Adrenal gland (tissue), 5 donors: ENCODE measurements at regions not wholly inside any gene's neighbourhood (a gene's known extent, or its start where the extent isn't known, plus 50 kb on each side); places are given as distances from the start of the nearest gene placed in this dataset.

ENCODE experiments used
- POLR2A ChIP-seq, 2 donors: fragments of 450-650 bp; IDR thresholded peaks; one replicate each; pipeline ENCODE4 v1.6.1; 2017; ENCODE audit warnings: antibody characterized with exemption in 2 of 2, mild to moderate bottlenecking in 2 of 2, moderate library complexity in 1 of 2
- TF ChIP-seq, protein P1 (sequence below), 6 experiments: fragments of 450-650 bp in 4 of 6; fragments of 200-600 bp in 2 of 6; sonication (generic) in 1 of 6; IDR thresholded peaks; 1 replicate in 5 of 6; 2 replicates in 1 of 6; pipeline versions ENCODE4 v1.5.1 to v1.8.0; 2016 to 2021; ENCODE audit warnings: antibody characterized with exemption in 6 of 6, mild to moderate bottlenecking in 2 of 6, moderate library complexity in 1 of 6
- donor health status: DM: no; HTN: no; CAD: no.

DNA sequence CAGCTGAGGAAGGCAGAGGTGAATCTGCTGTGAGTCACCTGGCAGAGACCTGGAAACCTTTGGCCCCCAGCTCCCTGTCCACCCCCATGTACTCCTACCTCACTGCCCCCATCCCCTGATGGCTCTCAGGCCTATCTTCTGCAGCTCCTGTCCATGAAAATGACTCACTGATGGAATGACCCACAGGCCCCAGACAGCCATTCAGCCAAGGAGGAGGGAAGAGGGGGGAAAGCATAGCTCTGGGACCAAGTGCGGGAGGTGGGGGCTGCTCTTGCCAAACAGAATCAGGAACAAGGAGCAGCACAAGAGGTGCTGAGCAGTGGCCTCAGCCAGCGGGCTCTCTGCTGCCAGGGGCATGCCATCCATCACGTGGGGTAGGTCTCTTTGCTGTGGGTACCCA is 111.4 kb upstream of the C1QTNF9B start:
- TF ChIP-seq, protein P1, sequence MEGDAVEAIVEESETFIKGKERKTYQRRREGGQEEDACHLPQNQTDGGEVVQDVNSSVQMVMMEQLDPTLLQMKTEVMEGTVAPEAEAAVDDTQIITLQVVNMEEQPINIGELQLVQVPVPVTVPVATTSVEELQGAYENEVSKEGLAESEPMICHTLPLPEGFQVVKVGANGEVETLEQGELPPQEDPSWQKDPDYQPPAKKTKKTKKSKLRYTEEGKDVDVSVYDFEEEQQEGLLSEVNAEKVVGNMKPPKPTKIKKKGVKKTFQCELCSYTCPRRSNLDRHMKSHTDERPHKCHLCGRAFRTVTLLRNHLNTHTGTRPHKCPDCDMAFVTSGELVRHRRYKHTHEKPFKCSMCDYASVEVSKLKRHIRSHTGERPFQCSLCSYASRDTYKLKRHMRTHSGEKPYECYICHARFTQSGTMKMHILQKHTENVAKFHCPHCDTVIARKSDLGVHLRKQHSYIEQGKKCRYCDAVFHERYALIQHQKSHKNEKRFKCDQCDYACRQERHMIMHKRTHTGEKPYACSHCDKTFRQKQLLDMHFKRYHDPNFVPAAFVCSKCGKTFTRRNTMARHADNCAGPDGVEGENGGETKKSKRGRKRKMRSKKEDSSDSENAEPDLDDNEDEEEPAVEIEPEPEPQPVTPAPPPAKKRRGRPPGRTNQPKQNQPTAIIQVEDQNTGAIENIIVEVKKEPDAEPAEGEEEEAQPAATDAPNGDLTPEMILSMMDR (IDR thresholded peaks at IDR 0.05), result no peak
- TF ChIP-seq POLR2A (IDR thresholded peaks at IDR 0.05), result no peak
